ENCODE measurements at regions not wholly inside any gene's neighbourhood (a gene's known extent, or its start where the extent isn't known, plus 50 kb on each side); places are given as distances from the start of the nearest gene placed in this dataset.

GRCh38 chr13:74747186-74747955, 613.2 kb upstream of the KLF12 start:
- no peak for DNase-seq (ENCODE audit: low read depth)
- no peak overlapping the region for H3K4me3 ChIP-seq (ENCODE audit: low read length)
- TF ChIP-seq CTCF (conservative IDR thresholded peaks at IDR 0.05; ENCODE audit: low read depth, low read length) = no peak

GRCh38 chr13:74743992-74744391, 609.8 kb upstream of the KLF12 start:
- TF ChIP-seq CTCF (conservative IDR thresholded peaks at IDR 0.05; ENCODE audit: low read depth, low read length) = no peak
- no peak for DNase-seq (ENCODE audit: low read depth)
- H3K4me3 ChIP-seq (ENCODE audit: low read length) = no peak overlapping the region

DNA sequence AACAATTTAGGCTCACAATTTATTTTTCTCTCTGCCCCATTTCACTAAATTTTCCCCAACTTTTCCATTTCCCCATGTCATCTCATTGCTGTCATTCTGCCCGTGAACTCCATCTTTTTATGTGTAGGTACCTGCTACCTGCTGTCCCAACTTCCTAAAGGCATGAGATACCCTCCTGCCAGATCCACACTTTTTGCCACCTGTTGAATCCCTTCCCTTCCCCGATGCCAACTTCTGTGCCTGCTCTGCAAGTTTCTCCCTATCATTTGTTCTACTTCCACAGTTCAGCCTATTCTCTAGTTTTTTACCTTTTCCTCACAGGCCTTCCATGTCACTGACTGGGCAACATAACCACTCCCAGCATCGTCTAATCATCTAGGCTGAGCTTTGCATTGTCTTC, 607.5 kb upstream of the KLF12 start:
- no peak for TF ChIP-seq CTCF (conservative IDR thresholded peaks at IDR 0.05; ENCODE audit: low read depth, low read length)
- no peak for DNase-seq (ENCODE audit: low read depth)

DNA sequence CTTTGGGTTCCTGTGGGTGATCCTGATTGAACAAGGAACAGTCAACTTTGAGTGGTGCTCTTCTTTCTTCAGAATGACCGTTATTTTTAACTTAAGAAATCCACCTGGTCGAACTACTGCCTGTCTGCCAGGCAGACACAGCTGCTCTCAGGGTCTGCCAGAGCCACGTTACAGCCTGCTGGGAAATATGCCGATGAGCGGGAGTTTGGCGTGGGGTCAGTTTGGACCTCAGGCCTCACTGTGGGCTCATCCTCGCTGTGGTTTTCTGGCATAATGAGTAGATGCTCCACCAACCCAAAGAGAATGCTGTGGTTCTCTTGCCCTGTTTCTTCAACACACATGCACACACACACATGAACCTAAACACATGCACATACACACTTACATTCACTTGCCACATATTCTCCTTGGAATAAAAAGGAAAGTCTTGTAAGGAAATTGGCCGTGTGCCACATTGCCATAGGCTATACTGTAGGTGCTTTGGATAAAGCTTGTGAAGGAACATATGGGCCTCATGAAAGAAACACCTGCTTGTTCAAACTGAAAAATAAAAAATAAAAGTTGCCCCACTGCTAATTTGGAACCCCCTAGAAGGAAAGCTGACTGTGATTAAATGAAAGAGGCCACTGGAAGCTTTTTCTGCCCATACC, 598.7 kb upstream of the KLF12 start:
- no peak overlapping the region for H3K4me3 ChIP-seq (ENCODE audit: low read length)
- DNase-seq (ENCODE audit: low read depth) = no peak
- TF ChIP-seq CTCF (conservative IDR thresholded peaks at IDR 0.05; ENCODE audit: low read depth, low read length) = no peak

More for the DNA sequence above, 607.5 kb upstream of the KLF12 start:
- no peak overlapping the region for H3K4me3 ChIP-seq (ENCODE audit: low read length)

DNA sequence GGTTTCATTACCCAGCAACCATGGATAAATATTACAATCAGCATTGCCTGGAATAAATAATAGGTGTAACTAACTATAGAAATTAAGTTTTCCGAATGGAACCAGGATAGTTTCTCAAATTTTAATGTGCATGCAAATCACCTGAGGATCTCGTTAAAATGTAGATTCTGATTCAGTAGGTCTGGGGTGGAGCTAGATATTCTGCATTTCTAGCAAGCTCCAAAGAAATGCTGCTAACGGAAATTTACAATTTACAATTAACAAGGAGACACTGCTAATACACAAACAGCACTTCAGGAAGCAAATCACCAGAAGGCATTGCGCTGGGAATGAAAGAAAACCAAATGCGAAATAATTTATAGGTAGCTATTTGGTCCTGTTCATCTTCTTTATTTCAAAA, 597.5 kb upstream of the KLF12 start:
- no peak overlapping the region for H3K4me3 ChIP-seq (ENCODE audit: low read length)
- DNase-seq (ENCODE audit: low read depth) = no peak
- no peak for TF ChIP-seq CTCF (conservative IDR thresholded peaks at IDR 0.05; ENCODE audit: low read depth, low read length)

DNA sequence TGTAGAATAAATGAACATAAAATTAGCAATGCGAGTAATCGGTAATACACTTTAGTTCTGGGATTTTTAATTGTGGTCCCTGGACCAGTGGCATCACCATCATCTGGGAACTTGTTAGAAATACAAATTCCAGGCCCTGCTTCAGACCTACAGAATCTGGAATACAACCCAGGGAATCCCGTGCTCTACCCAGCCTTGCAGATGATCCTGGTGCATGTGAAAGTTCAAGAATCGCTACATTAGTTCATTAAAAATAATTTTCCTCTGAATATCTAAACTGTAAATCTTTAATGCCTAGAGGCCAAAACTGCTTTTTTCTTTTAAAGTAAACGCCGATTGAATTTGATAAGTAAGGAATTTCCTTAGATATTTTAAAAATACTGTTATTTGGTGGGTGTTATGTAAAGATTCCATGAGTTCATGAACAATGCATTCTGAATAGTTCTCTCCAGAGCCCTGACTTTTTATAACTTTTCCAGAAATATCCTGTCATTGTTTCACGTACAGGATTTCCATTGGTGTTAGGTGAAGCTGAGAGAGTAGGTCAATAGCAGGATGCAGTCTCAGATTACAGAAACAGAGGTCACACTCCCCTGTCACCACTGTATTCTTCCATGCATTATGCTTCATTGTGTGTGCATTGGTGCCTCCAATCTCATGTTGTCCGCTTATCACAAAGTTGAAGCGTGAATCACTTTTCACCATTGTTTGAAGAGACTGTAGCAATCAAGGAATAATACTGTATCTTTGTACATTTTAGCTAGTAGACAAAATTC, 596.5 kb upstream of the KLF12 start:
- TF ChIP-seq CTCF (conservative IDR thresholded peaks at IDR 0.05; ENCODE audit: low read depth, low read length) = no peak
- DNase-seq (ENCODE audit: low read depth) = no peak
- no peak overlapping the region for H3K4me3 ChIP-seq (ENCODE audit: low read length)

All from retinal pigment epithelial cell (primary cell).